HL-60 (cell line): ENCODE measurements at regions not wholly inside any gene's neighbourhood (a gene's known extent, or its start where the extent isn't known, plus 50 kb on each side); places are given as distances from the start of the nearest gene placed in this dataset.

ENCODE experiments used
- DNase-seq, 2 experiments: peaks; one replicate each; pipeline ENCODE4 v3.0.0-alpha.2; 2010 to 2020; ENCODE audit warnings: low read depth in 1 of 2, low spot score in 1 of 2
- H3K27ac ChIP-seq: fragments of 250-450 bp; sonication (Bioruptor Pico); replicated peaks from 2 replicates; pipeline ENCODE4 v1.5.1; 2020; ENCODE audit warnings: mild to moderate bottlenecking, moderate library complexity
- H3K27me3 ChIP-seq: fragments of 250-450 bp; sonication (Bioruptor Pico); 2 replicates; pipeline ENCODE4 v1.5.1; 2021; ENCODE audit warnings: mild to moderate bottlenecking, moderate library complexity; ENCODE audit not compliant: insufficient read depth, poor library complexity, severe bottlenecking
- H3K4me3 ChIP-seq: replicated peaks from 2 replicates; pipeline ENCODE4 v1.5.1; 2011; ENCODE audit warnings: mild to moderate bottlenecking, control low read depth, low read length; ENCODE audit not compliant: insufficient read depth
- CTCF ChIP-seq: IDR thresholded peaks from one replicate; pipeline ENCODE4 v1.5.1; 2011; ENCODE audit warnings: low read length, control low read depth, inconsistent platforms; ENCODE audit not compliant: insufficient read depth
- GABPA ChIP-seq: IDR thresholded peaks from 2 replicates; pipeline ENCODE4 v1.6.1; 2012; ENCODE audit warnings: low read depth
- POLR2AphosphoS5 ChIP-seq: IDR thresholded peaks from 2 replicates; pipeline ENCODE4 v1.6.1; 2012; ENCODE audit warnings: low read depth
- SPI1 ChIP-seq: IDR thresholded peaks from 2 replicates; pipeline ENCODE4 v1.6.1; 2012; ENCODE audit warnings: low read depth, mild to moderate bottlenecking, borderline replicate concordance
- TF ChIP-seq, protein P1 (sequence below): IDR thresholded peaks from 2 replicates; pipeline ENCODE4 v1.6.1; 2012; ENCODE audit warnings: low read depth; ENCODE audit not compliant: insufficient replicate concordance

GRCh38 chr2:149877913-149878312, 290.3 kb upstream of the MMADHC start:
- Histone ChIP-seq H3K27me3 (no peaks in the 10 kb centered on the region), H3K4me3 (no peak overlapping the region), H3K27ac (no peak overlapping the region)
- TF ChIP-seq GABPA (no peak), CTCF (no peak), SPI1 (no peak), POLR2AphosphoS5 (no peak)
- TF ChIP-seq, protein P1, sequence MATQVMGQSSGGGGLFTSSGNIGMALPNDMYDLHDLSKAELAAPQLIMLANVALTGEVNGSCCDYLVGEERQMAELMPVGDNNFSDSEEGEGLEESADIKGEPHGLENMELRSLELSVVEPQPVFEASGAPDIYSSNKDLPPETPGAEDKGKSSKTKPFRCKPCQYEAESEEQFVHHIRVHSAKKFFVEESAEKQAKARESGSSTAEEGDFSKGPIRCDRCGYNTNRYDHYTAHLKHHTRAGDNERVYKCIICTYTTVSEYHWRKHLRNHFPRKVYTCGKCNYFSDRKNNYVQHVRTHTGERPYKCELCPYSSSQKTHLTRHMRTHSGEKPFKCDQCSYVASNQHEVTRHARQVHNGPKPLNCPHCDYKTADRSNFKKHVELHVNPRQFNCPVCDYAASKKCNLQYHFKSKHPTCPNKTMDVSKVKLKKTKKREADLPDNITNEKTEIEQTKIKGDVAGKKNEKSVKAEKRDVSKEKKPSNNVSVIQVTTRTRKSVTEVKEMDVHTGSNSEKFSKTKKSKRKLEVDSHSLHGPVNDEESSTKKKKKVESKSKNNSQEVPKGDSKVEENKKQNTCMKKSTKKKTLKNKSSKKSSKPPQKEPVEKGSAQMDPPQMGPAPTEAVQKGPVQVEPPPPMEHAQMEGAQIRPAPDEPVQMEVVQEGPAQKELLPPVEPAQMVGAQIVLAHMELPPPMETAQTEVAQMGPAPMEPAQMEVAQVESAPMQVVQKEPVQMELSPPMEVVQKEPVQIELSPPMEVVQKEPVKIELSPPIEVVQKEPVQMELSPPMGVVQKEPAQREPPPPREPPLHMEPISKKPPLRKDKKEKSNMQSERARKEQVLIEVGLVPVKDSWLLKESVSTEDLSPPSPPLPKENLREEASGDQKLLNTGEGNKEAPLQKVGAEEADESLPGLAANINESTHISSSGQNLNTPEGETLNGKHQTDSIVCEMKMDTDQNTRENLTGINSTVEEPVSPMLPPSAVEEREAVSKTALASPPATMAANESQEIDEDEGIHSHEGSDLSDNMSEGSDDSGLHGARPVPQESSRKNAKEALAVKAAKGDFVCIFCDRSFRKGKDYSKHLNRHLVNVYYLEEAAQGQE, result no peak
- DNase-seq, result no peak

DNA sequence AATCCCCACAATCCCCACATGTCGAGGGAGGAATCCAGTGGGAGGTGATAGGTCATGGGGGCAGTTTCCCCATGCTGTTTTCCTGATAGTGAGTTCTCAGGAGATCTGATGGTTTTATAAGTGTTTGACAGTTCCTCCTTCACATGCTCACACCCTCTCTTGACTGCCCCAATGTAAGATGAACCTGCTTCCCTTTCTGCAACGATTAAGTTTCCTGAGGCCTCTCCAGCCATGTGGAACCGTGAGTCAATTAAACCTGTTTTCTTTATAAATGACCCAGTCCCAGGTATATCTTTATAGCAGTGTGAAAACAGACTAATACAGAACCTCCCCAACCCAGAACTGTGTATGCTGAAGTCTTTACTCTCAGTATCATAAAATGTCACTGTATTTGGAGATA, 289.5 kb upstream of the MMADHC start:
- no peak for DNase-seq
- no peak overlapping the region for H3K27ac ChIP-seq
- no peak overlapping the region for H3K4me3 ChIP-seq
- no peaks in the 10 kb centered on the region for H3K27me3 ChIP-seq
- TF ChIP-seq POLR2AphosphoS5 (no peak), GABPA (no peak), SPI1 (no peak), CTCF (no peak)
- TF ChIP-seq, protein P1, result no peak

- no peak for DNase-seq
- Histone ChIP-seq H3K27ac (no peak overlapping the region), H3K4me3 (no peak overlapping the region), H3K27me3 (no peaks in the 10 kb centered on the region)
- TF ChIP-seq CTCF, result no peak
- TF ChIP-seq SPI1, result no peak
- TF ChIP-seq, protein P1, result no peak
- no peak for TF ChIP-seq POLR2AphosphoS5
- no peak for TF ChIP-seq GABPA
Observed at GRCh38 chr2:149873936-149874335, 286.4 kb upstream of the MMADHC start.
